ENCODE measurements at regions not wholly inside any gene's neighbourhood (a gene's known extent, or its start where the extent isn't known, plus 50 kb on each side); places are given as distances from the start of the nearest gene placed in this dataset.

GRCh38 chr2:88810488-88810887, 119.0 kb downstream of the RPIA start:
- no peaks in the 10 kb centered on the region for H3K4me1 ChIP-seq (ENCODE audit: insufficient read depth, low read length, poor library complexity, severe bottlenecking)
- H2AFZ ChIP-seq (ENCODE audit: low read length): no peak overlapping the region
- intact Hi-C loops (cut with micrococcal nuclease; ENCODE audit: unreplicated experiment): no loop called here
- H3K79me2 ChIP-seq (ENCODE audit: insufficient read depth, low read depth, low read length): no peaks in the 10 kb centered on the region
- no peak overlapping the region for H3K4me2 ChIP-seq (ENCODE audit: low read length)
- no peaks in the 10 kb centered on the region for H4K20me1 ChIP-seq (ENCODE audit: insufficient read depth, low read length)
- DNase-seq (ENCODE audit: low spot score): no peak
- CTCF ChIA-PET (ENCODE audit: unreplicated experiment): no interaction called here
- no TSS peak for BruUV-seq (replicated peaks)
- TF ChIP-seq, protein P1, sequence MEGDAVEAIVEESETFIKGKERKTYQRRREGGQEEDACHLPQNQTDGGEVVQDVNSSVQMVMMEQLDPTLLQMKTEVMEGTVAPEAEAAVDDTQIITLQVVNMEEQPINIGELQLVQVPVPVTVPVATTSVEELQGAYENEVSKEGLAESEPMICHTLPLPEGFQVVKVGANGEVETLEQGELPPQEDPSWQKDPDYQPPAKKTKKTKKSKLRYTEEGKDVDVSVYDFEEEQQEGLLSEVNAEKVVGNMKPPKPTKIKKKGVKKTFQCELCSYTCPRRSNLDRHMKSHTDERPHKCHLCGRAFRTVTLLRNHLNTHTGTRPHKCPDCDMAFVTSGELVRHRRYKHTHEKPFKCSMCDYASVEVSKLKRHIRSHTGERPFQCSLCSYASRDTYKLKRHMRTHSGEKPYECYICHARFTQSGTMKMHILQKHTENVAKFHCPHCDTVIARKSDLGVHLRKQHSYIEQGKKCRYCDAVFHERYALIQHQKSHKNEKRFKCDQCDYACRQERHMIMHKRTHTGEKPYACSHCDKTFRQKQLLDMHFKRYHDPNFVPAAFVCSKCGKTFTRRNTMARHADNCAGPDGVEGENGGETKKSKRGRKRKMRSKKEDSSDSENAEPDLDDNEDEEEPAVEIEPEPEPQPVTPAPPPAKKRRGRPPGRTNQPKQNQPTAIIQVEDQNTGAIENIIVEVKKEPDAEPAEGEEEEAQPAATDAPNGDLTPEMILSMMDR (conservative IDR thresholded peaks at IDR 0.05; ENCODE audit: low read length): no peak
- no peak for TF ChIP-seq EZH2phosphoT487 (IDR thresholded peaks at IDR 0.05; ENCODE audit: borderline replicate concordance, low read depth, low read length)
- H3K27ac ChIP-seq (ENCODE audit: low read depth, low read length, poor library complexity, severe bottlenecking): no peak overlapping the region
- peaks cover 21% of the 10 kb centered on the region for H3K9me3 ChIP-seq (ENCODE audit: low read length)
- no peak overlapping the region for H3K4me3 ChIP-seq (ENCODE audit: low read depth, low read length, poor library complexity, severe bottlenecking)
- H3K36me3 ChIP-seq (ENCODE audit: insufficient read depth, low read length): peaks cover 89% of the 10 kb centered on the region
- POLR2A ChIA-PET: no interaction called here
- H3K9me2 ChIP-seq (ENCODE audit: insufficient read depth, low read length): no peaks in the 10 kb centered on the region

DNA sequence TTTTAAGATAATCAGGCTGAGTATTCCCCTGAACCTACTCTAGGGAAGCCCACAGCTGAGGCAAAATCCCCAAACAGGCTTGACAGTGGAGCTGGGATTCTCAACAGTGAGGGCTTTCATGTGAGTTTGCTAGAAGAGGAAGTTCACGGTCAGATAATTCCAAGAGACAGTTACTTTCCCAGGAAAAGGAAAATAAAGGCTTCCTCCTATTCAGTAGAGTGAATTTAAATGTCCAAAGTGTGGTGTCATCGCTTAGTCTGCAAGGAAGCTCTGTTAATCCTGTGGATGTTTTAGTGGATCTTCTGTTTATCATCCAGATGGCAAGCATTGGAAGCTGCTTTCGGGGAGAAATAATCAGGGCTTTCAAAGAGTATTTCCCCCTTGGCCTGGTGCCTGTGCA, 119.8 kb downstream of the RPIA start:
- Histone ChIP-seq H3K27ac (ENCODE audit: low read depth, low read length, poor library complexity, severe bottlenecking) (no peak overlapping the region), H3K79me2 (ENCODE audit: insufficient read depth, low read depth, low read length) (no peaks in the 10 kb centered on the region), H3K4me3 (ENCODE audit: low read depth, low read length, poor library complexity, severe bottlenecking) (no peak overlapping the region), H3K9me2 (ENCODE audit: insufficient read depth, low read length) (no peaks in the 10 kb centered on the region), H2AFZ (ENCODE audit: low read length) (no peak overlapping the region), H3K4me1 (ENCODE audit: insufficient read depth, low read length, poor library complexity, severe bottlenecking) (no peaks in the 10 kb centered on the region), H3K36me3 (ENCODE audit: insufficient read depth, low read length) (peaks cover 87% of the 10 kb centered on the region), H3K9me3 (ENCODE audit: low read length) (peaks cover 28% of the 10 kb centered on the region), H3K4me2 (ENCODE audit: low read length) (no peak overlapping the region), H4K20me1 (ENCODE audit: insufficient read depth, low read length) (no peaks in the 10 kb centered on the region)
- CTCF ChIA-PET (ENCODE audit: unreplicated experiment): no interaction called here
- intact Hi-C loops (cut with micrococcal nuclease; ENCODE audit: unreplicated experiment): no loop called here
- POLR2A ChIA-PET: no interaction called here
- no peak for TF ChIP-seq EZH2phosphoT487 (IDR thresholded peaks at IDR 0.05; ENCODE audit: borderline replicate concordance, low read depth, low read length)
- TF ChIP-seq, protein P1 (conservative IDR thresholded peaks at IDR 0.05; ENCODE audit: low read length): no peak
- DNase-seq (ENCODE audit: low spot score): no peak
- no TSS peak for BruUV-seq (replicated peaks)

GRCh38 chr2:88811681-88812080, 120.2 kb downstream of the RPIA start:
- peaks cover 33% of the 10 kb centered on the region for H3K9me3 ChIP-seq (ENCODE audit: low read length)
- no peak overlapping the region for H3K4me2 ChIP-seq (ENCODE audit: low read length)
- peaks cover 87% of the 10 kb centered on the region for H3K36me3 ChIP-seq (ENCODE audit: insufficient read depth, low read length)
- no peak overlapping the region for H2AFZ ChIP-seq (ENCODE audit: low read length)
- TF ChIP-seq, protein P1 (conservative IDR thresholded peaks at IDR 0.05; ENCODE audit: low read length): no peak
- no peak for TF ChIP-seq EZH2phosphoT487 (IDR thresholded peaks at IDR 0.05; ENCODE audit: borderline replicate concordance, low read depth, low read length)
- intact Hi-C loops (cut with micrococcal nuclease; ENCODE audit: unreplicated experiment): no loop called here
- H3K79me2 ChIP-seq (ENCODE audit: insufficient read depth, low read depth, low read length): no peaks in the 10 kb centered on the region
- H3K4me3 ChIP-seq (ENCODE audit: low read depth, low read length, poor library complexity, severe bottlenecking): no peak overlapping the region
- H3K9me2 ChIP-seq (ENCODE audit: insufficient read depth, low read length): no peaks in the 10 kb centered on the region
- ChIA-PET CTCF (ENCODE audit: unreplicated experiment) (no interaction called here), POLR2A (interaction anchor here (0.6 kb wide), 1 partner anchor 165 kb away, joined by 3 read pairs; no protein-coding TSS in a partner anchor)
- H4K20me1 ChIP-seq (ENCODE audit: insufficient read depth, low read length): no peaks in the 10 kb centered on the region
- no peak for DNase-seq (ENCODE audit: low spot score)
- H3K4me1 ChIP-seq (ENCODE audit: insufficient read depth, low read length, poor library complexity, severe bottlenecking): no peaks in the 10 kb centered on the region
- no peak overlapping the region for H3K27ac ChIP-seq (ENCODE audit: low read depth, low read length, poor library complexity, severe bottlenecking)
- no TSS peak for BruUV-seq (replicated peaks)

Data from OCI-LY7 (cell line).